PC-9 (cell line): ENCODE measurements at regions not wholly inside any gene's neighbourhood (a gene's known extent, or its start where the extent isn't known, plus 50 kb on each side); places are given as distances from the start of the nearest gene placed in this dataset.

Source experiments
- EZH2 ChIP-seq: fragments of 200-600 bp; sonication (generic); IDR thresholded peaks from 2 replicates; pipeline ENCODE4 v1.8.0; 2017; ENCODE audit warnings: antibody characterized with exemption, low read depth
- TF ChIP-seq, protein P1 (sequence below): fragments of 200-600 bp; sonication (generic); conservative IDR thresholded peaks from 2 replicates; pipeline ENCODE4 v1.6.1; 2017; ENCODE audit warnings: mixed run types, antibody characterized with exemption, mild to moderate bottlenecking, moderate library complexity

DNA sequence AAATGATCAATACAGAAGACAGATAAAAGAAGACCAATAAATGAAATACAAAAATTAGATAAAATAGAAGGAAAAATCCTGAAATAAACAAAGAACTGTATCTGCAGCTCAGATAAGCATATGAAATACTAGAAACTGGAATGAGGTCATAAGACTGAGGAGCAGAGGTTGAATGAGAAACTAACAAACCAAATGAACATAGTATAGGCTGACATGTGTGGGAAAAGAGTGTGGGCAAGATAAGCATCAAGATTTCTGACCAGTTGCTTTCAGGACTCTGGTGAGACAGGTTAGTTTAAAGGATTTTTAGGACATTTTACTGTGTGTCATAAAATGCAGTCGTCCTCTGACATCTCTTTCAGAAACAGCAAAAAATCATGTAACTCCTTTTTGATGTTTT, 2073.2 kb upstream of the TENM3 start:
- TF ChIP-seq, protein P1, sequence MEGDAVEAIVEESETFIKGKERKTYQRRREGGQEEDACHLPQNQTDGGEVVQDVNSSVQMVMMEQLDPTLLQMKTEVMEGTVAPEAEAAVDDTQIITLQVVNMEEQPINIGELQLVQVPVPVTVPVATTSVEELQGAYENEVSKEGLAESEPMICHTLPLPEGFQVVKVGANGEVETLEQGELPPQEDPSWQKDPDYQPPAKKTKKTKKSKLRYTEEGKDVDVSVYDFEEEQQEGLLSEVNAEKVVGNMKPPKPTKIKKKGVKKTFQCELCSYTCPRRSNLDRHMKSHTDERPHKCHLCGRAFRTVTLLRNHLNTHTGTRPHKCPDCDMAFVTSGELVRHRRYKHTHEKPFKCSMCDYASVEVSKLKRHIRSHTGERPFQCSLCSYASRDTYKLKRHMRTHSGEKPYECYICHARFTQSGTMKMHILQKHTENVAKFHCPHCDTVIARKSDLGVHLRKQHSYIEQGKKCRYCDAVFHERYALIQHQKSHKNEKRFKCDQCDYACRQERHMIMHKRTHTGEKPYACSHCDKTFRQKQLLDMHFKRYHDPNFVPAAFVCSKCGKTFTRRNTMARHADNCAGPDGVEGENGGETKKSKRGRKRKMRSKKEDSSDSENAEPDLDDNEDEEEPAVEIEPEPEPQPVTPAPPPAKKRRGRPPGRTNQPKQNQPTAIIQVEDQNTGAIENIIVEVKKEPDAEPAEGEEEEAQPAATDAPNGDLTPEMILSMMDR = no peak
- no peak for TF ChIP-seq EZH2
